ENCODE measurements at regions not wholly inside any gene's neighbourhood (a gene's known extent, or its start where the extent isn't known, plus 50 kb on each side); places are given as distances from the start of the nearest gene placed in this dataset.

DNA sequence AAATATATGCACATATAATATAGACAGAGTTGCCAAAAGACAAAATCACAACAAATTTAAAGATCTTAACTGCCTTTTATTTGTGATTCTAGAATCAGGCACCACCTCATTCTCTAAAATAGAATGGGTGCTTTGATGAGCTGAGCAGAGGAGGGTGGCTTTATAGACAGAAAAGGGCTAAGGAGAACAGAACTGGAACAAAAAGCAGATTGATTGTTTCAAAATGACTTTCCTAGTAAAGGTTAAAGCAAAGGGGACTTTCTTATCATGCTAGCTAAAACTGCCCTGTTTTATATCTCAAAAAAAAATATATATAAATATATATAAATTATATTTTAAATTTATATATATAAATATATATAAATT lies 287.6 kb downstream of the FAT3 start:
- Histone ChIP-seq H3K9me3 (peaks cover 0 to 5% (median 0%) of the 10 kb centered on the region in 4 donors), H3K27me3 (no peaks in the 10 kb centered on the region), H3K4me3 (no peak overlapping the region), H3K27ac (no peak overlapping the region), H3K36me3 (no peaks in the 10 kb centered on the region), H3K4me1 (no peaks in the 10 kb centered on the region)
- intact Hi-C loops (cut with DNase I; ENCODE audit: low total_unique reads): no loop called here
- DNase-seq: no peak
- TF ChIP-seq, protein P1, sequence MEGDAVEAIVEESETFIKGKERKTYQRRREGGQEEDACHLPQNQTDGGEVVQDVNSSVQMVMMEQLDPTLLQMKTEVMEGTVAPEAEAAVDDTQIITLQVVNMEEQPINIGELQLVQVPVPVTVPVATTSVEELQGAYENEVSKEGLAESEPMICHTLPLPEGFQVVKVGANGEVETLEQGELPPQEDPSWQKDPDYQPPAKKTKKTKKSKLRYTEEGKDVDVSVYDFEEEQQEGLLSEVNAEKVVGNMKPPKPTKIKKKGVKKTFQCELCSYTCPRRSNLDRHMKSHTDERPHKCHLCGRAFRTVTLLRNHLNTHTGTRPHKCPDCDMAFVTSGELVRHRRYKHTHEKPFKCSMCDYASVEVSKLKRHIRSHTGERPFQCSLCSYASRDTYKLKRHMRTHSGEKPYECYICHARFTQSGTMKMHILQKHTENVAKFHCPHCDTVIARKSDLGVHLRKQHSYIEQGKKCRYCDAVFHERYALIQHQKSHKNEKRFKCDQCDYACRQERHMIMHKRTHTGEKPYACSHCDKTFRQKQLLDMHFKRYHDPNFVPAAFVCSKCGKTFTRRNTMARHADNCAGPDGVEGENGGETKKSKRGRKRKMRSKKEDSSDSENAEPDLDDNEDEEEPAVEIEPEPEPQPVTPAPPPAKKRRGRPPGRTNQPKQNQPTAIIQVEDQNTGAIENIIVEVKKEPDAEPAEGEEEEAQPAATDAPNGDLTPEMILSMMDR (IDR thresholded peaks at IDR 0.05): no peak
- TF ChIP-seq POLR2A (IDR thresholded peaks at IDR 0.05) (no peak), POLR2AphosphoS5 (IDR thresholded peaks at IDR 0.05) (no peak), EP300 (IDR thresholded peaks at IDR 0.05) (no peak)

DNA sequence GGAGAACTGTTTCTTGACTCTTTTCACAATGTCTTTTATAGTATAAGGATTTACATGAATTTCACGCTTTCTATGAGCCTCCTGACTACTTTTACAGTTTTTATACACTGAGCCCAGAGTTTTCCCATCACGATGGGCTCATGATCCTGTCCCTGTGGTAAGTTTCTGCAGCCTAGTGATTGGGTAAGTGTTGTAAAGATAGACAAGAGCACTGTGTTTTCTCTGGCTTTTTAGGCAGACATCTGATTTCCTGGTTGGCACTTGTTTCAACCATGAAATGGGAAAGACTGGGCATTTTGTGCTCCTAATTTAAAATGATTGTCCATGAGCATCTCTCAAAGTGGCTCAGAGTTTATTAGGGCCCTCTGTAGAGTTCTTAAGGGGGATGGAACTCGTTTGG lies 299.0 kb downstream of the FAT3 start:
- 54 to 76% (median 66%) methylated on average over 3 of the region's 3 CpGs for WGBS, 5 donors
- intact Hi-C loops (cut with DNase I; ENCODE audit: low total_unique reads): no loop called here
- TF ChIP-seq POLR2A (IDR thresholded peaks at IDR 0.05) (no peak), EP300 (IDR thresholded peaks at IDR 0.05) (no peak), POLR2AphosphoS5 (IDR thresholded peaks at IDR 0.05) (no peak)
- TF ChIP-seq, protein P1 (IDR thresholded peaks at IDR 0.05): no peak
- H3K36me3 ChIP-seq: no peaks in the 10 kb centered on the region
- H3K4me1 ChIP-seq: no peaks in the 10 kb centered on the region
- H3K4me3 ChIP-seq: no peak overlapping the region
- no peak overlapping the region for H3K27ac ChIP-seq
- no peak for DNase-seq
- H3K9me3 ChIP-seq: no peaks in the 10 kb centered on the region
- no peaks in the 10 kb centered on the region for H3K27me3 ChIP-seq

DNA sequence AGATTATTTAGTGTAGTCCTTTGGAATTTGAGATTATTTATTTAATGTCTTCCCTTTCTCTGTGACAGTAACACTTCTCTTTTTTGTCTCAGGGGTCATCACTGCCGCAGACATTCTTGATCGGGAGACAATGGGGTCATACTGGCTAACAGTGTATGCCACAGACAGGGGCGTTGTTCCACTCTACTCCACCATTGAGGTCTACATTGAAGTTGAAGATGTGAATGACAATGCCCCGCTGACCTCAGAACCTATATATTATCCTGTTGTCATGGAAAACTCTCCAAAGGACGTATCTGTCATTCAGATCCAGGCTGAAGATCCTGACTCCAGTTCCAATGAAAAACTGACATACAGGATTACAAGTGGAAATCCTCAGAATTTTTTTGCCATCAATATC lies 299.9 kb downstream of the FAT3 start:
- Histone ChIP-seq H3K4me3 (no peak overlapping the region), H3K36me3 (no peaks in the 10 kb centered on the region), H3K9me3 (no peaks in the 10 kb centered on the region), H3K4me1 (no peaks in the 10 kb centered on the region), H3K27me3 (no peaks in the 10 kb centered on the region), H3K27ac (no peak overlapping the region)
- intact Hi-C loops (cut with DNase I; ENCODE audit: low total_unique reads): no loop called here
- 89 to 92% (median 91%) methylated on average over 5 of the region's 5 CpGs for WGBS, 5 donors
- TF ChIP-seq, protein P1 (IDR thresholded peaks at IDR 0.05): no peak
- TF ChIP-seq POLR2A (IDR thresholded peaks at IDR 0.05) (no peak), POLR2AphosphoS5 (IDR thresholded peaks at IDR 0.05) (no peak), EP300 (IDR thresholded peaks at IDR 0.05) (no peak)
- no peak for DNase-seq

- DNase-seq: no peak
- intact Hi-C loops (cut with DNase I; ENCODE audit: low total_unique reads): no loop called here
These were observed 302.8 kb downstream of the FAT3 start for GRCh38 chr11:92527467-92527866.

More at GRCh38 chr11:92527467-92527866, 302.8 kb downstream of the FAT3 start:
- no peaks in the 10 kb centered on the region for H3K27me3 ChIP-seq
- H3K9me3 ChIP-seq: no peaks in the 10 kb centered on the region
- H3K36me3 ChIP-seq: no peaks in the 10 kb centered on the region
- no peaks in the 10 kb centered on the region for H3K4me1 ChIP-seq
- no peak overlapping the region for H3K27ac ChIP-seq
- TF ChIP-seq POLR2AphosphoS5 (IDR thresholded peaks at IDR 0.05) (no peak), POLR2A (IDR thresholded peaks at IDR 0.05) (no peak), EP300 (IDR thresholded peaks at IDR 0.05) (no peak)
- TF ChIP-seq, protein P1 (IDR thresholded peaks at IDR 0.05): no peak
- H3K4me3 ChIP-seq: no peak overlapping the region

Measured in stomach (tissue), 8 donors.